Mammary epithelial cell (primary cell): ENCODE measurements at regions not wholly inside any gene's neighbourhood (a gene's known extent, or its start where the extent isn't known, plus 50 kb on each side); places are given as distances from the start of the nearest gene placed in this dataset.

ENCODE experiments used
- CTCF ChIP-seq, 2 donors: IDR thresholded peaks in 1 of 2; conservative IDR thresholded peaks in 1 of 2; 2 replicates each; pipeline ENCODE4 v1.5.1; 2011 to 2012; ENCODE audit warnings: inconsistent platforms in 2 of 2, low read length in 2 of 2, mild to moderate bottlenecking in 2 of 2, control low read depth in 1 of 2, low read depth in 1 of 2; ENCODE audit not compliant: insufficient read depth in 1 of 2; ENCODE audit errors: extremely low read depth in 1 of 2
- EZH2 ChIP-seq: IDR thresholded peaks from 2 replicates; pipeline ENCODE4 v1.6.1; 2012; ENCODE audit warnings: low read length, inconsistent platforms, borderline replicate concordance

GRCh38 chr4:86431543-86432116 lies 71.8 kb upstream of the MAPK10 start:
- TF ChIP-seq CTCF (conservative IDR thresholded peaks at IDR 0.05 in 1 of 2, IDR thresholded peaks at IDR 0.05 in 1 of 2; ENCODE audit: extremely low read depth in 1 of 2, insufficient read depth in 1 of 2, low read depth in 1 of 2, low read length in 2 of 2): no peak
- no peak for TF ChIP-seq EZH2
